Caco-2 (cell line): ENCODE measurements at regions not wholly inside any gene's neighbourhood (a gene's known extent, or its start where the extent isn't known, plus 50 kb on each side); places are given as distances from the start of the nearest gene placed in this dataset.

Experiments
- BruUV-seq: library from RNA; stranded (reverse); fragments of 400-500 nt; replicated peaks from 2 replicates; lab custom pipeline; 2021; lab: Mats Ljungman, UMichigan
- CTCF ChIA-PET: fragments of 300-600 bp; sonication (Branson Sonifier 250); formaldehyde crosslinking; loops from one replicate; lab custom pipeline; 2022; ENCODE audit warnings: antibody characterized with exemption; lab: Charles Lee
- POLR2A ChIA-PET: fragments of 300-600 bp; sonication (Branson Sonifier 250); formaldehyde crosslinking; loops from one replicate; lab custom pipeline; 2022; ENCODE audit warnings: antibody characterized with exemption; lab: Charles Lee
- DNase-seq, 2 experiments: peaks; one replicate each; pipeline versions ENCODE4 v3.0.0 to v3.0.0-alpha.2; 2020 to 2022
- H3K27me3 ChIP-seq: replicated peaks from 2 replicates; pipeline ENCODE4 v1.6.0; 2011; ENCODE audit warnings: low read length; ENCODE audit not compliant: control insufficient read depth, insufficient read depth
- H3K36me3 ChIP-seq: 2 replicates; pipeline ENCODE4 v1.5.1; 2011; ENCODE audit warnings: low read length; ENCODE audit not compliant: control insufficient read depth, insufficient read depth
- H3K4me1 ChIP-seq: fragments of 250-450 bp; sonication (Bioruptor Pico); 2 replicates; pipeline ENCODE4 v1.5.1; 2020; ENCODE audit warnings: mild to moderate bottlenecking
- H3K4me3 ChIP-seq: 2 replicates; pipeline ENCODE4 v1.5.1; 2011; ENCODE audit warnings: low read depth, mild to moderate bottlenecking, control low read depth, low read length
- H3K9me3 ChIP-seq: fragments of 250-450 bp; sonication (Bioruptor Pico); 2 replicates; pipeline ENCODE4 v1.5.1; 2020; ENCODE audit warnings: mild to moderate bottlenecking, moderate library complexity
- H3K27ac Mint-ChIP-seq: one replicate; pipeline ENCODE4 v1.8.0; 2022; ENCODE audit warnings: mixed read lengths; ENCODE audit not compliant: unreplicated experiment
- H3K27me3 Mint-ChIP-seq: one replicate; pipeline ENCODE4 v1.8.0; 2022; ENCODE audit warnings: mixed read lengths; ENCODE audit not compliant: insufficient read depth, unreplicated experiment
- H3K36me3 Mint-ChIP-seq: one replicate; pipeline ENCODE4 v1.8.0; 2022; ENCODE audit warnings: mild to moderate bottlenecking, mixed read lengths; ENCODE audit not compliant: insufficient read depth, unreplicated experiment
- H3K4me1 Mint-ChIP-seq: one replicate; pipeline ENCODE4 v1.8.0; 2022; ENCODE audit warnings: low read depth, mixed read lengths; ENCODE audit not compliant: unreplicated experiment
- H3K4me3 Mint-ChIP-seq: one replicate; pipeline ENCODE4 v1.8.0; 2022; ENCODE audit warnings: mild to moderate bottlenecking, moderate library complexity, mixed read lengths; ENCODE audit not compliant: unreplicated experiment
- H3K9me3 Mint-ChIP-seq: one replicate; pipeline ENCODE4 v1.8.0; 2022; ENCODE audit warnings: mixed read lengths; ENCODE audit not compliant: unreplicated experiment
- intact Hi-C: fragments of 100-400 bp; cut with micrococcal nuclease; formaldehyde crosslinking; loops from one replicate; pipeline ENCODE4 v1.10.0; 2022; ENCODE audit not compliant: unreplicated experiment
- TF ChIP-seq, protein P1 (sequence below), 2 experiments: fragments of 200-600 bp in 1 of 2; IDR thresholded peaks; 1 replicate in 1 of 2; 2 replicates in 1 of 2; pipeline versions ENCODE4 v1.5.1 to v1.8.0; 2011 to 2022; ENCODE audit warnings: antibody characterized with exemption in 1 of 2, control low read depth in 1 of 2, inconsistent platforms in 1 of 2, low read depth in 1 of 2, low read length in 1 of 2, mild to moderate bottlenecking in 1 of 2, moderate library complexity in 1 of 2; ENCODE audit not compliant: insufficient read depth in 1 of 2, severe bottlenecking in 1 of 2, unreplicated experiment in 1 of 2

DNA sequence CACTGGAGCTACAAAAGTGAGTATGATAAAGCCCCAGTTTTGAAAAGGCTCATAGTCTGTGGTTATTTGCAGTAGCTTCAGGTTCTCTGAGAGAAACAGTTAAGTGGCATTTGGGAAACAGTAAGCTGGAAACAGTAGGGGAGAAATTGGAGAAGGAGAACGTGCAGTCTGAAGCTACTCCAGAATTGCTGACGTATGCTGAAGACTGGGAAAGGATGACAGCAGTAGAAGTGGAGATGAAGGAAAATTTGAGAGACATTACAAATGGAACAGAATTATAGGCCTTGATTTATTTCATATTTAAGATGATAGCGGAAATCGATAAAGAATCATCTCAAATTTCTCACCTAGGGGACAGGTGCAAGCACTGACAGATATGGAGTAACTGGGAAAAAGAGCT is 248.8 kb downstream of the CAAP1 start:
- no peak overlapping the region for H3K27ac Mint-ChIP-seq
- H3K27me3 Mint-ChIP-seq = peaks cover 2% of the 10 kb centered on the region
- DNase-seq = no peak

DNA sequence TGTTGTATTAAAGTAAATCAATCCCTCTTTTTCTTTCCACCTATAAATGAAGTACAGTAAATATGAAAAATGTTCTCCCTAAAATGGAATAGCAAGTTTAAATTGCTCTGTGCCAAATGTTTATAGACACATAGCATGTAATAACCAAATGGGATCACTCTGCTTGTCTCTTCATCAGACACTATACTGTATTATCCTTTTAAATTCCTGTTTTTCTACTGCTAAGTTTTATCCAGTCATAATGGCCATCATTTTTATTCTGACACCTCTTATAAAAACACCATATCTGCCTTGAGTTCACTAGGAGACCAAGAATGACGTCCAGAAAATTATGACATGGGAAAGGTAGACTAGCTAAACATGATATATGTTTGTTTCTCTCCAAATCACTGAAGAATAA is 252.8 kb downstream of the CAAP1 start:
- H3K36me3 ChIP-seq = no peaks in the 10 kb centered on the region
- Mint-ChIP-seq H3K36me3 (no peaks in the 10 kb centered on the region), H3K4me1 (no peaks in the 10 kb centered on the region), H3K27ac (no peak overlapping the region), H3K9me3 (no peaks in the 10 kb centered on the region), H3K27me3 (no peaks in the 10 kb centered on the region), H3K4me3 (no peak overlapping the region)
- H3K4me1 ChIP-seq = no peaks in the 10 kb centered on the region
- DNase-seq = no peak
- ChIA-PET CTCF (no interaction called here), POLR2A (no interaction called here)
- no peak overlapping the region for H3K4me3 ChIP-seq
- H3K27me3 ChIP-seq = no peaks in the 10 kb centered on the region
- intact Hi-C loops = no loop called here
- no peaks in the 10 kb centered on the region for H3K9me3 ChIP-seq
- BruUV-seq = no TSS peak
- TF ChIP-seq, protein P1, sequence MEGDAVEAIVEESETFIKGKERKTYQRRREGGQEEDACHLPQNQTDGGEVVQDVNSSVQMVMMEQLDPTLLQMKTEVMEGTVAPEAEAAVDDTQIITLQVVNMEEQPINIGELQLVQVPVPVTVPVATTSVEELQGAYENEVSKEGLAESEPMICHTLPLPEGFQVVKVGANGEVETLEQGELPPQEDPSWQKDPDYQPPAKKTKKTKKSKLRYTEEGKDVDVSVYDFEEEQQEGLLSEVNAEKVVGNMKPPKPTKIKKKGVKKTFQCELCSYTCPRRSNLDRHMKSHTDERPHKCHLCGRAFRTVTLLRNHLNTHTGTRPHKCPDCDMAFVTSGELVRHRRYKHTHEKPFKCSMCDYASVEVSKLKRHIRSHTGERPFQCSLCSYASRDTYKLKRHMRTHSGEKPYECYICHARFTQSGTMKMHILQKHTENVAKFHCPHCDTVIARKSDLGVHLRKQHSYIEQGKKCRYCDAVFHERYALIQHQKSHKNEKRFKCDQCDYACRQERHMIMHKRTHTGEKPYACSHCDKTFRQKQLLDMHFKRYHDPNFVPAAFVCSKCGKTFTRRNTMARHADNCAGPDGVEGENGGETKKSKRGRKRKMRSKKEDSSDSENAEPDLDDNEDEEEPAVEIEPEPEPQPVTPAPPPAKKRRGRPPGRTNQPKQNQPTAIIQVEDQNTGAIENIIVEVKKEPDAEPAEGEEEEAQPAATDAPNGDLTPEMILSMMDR (IDR thresholded peaks at IDR 0.05; ENCODE audit: insufficient read depth in 1 of 2, low read depth in 1 of 2, low read length in 1 of 2, severe bottlenecking in 1 of 2, unreplicated experiment in 1 of 2) = no peak

More for the DNA sequence above, 248.8 kb downstream of the CAAP1 start:
- TF ChIP-seq, protein P1 (IDR thresholded peaks at IDR 0.05; ENCODE audit: insufficient read depth in 1 of 2, low read depth in 1 of 2, low read length in 1 of 2, severe bottlenecking in 1 of 2, unreplicated experiment in 1 of 2) = no peak
- POLR2A ChIA-PET = no interaction called here
- H3K36me3 Mint-ChIP-seq = no peaks in the 10 kb centered on the region
- intact Hi-C loops = no loop called here
- H3K4me3 Mint-ChIP-seq = no peak overlapping the region
- Histone ChIP-seq H3K9me3 (no peaks in the 10 kb centered on the region), H3K4me3 (no peak overlapping the region), H3K27me3 (no peaks in the 10 kb centered on the region), H3K4me1 (no peaks in the 10 kb centered on the region), H3K36me3 (no peaks in the 10 kb centered on the region)
- H3K9me3 Mint-ChIP-seq = no peaks in the 10 kb centered on the region
- CTCF ChIA-PET = no interaction called here
- no peaks in the 10 kb centered on the region for H3K4me1 Mint-ChIP-seq
- BruUV-seq = no TSS peak

DNA sequence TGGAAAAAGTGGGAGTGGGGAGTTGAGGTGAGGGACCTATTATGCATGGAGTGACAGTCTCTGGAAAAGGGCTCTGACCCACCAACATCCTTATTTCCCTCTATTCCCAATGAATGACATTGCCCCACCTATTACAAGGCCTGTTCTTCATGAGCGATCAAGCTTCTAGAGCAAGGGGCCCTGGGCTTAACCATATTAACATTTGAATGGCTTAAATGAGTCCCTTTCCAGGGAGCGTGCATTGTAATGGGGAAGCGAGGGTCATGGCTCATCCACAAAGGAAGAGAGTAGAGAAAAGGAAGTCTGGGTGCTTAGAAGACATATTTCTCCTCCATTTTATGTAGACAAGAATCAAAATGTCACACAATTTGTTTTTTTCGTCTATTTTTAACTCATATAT is 255.5 kb downstream of the CAAP1 start:
- H3K36me3 Mint-ChIP-seq = no peaks in the 10 kb centered on the region
- H3K4me1 Mint-ChIP-seq = no peaks in the 10 kb centered on the region
- Histone ChIP-seq H3K4me3 (no peak overlapping the region), H3K36me3 (no peaks in the 10 kb centered on the region), H3K27me3 (no peaks in the 10 kb centered on the region), H3K9me3 (no peaks in the 10 kb centered on the region), H3K4me1 (no peaks in the 10 kb centered on the region)
- ChIA-PET POLR2A (no interaction called here), CTCF (no interaction called here)
- no peaks in the 10 kb centered on the region for H3K27me3 Mint-ChIP-seq
- no peak overlapping the region for H3K4me3 Mint-ChIP-seq
- H3K27ac Mint-ChIP-seq = no peak overlapping the region
- DNase-seq = no peak
- no TSS peak for BruUV-seq
- TF ChIP-seq, protein P1 (IDR thresholded peaks at IDR 0.05; ENCODE audit: insufficient read depth in 1 of 2, low read depth in 1 of 2, low read length in 1 of 2, severe bottlenecking in 1 of 2, unreplicated experiment in 1 of 2) = no peak
- H3K9me3 Mint-ChIP-seq = no peaks in the 10 kb centered on the region
- intact Hi-C loops = no loop called here
